Gastrocnemius medialis (tissue), 4 donors: ENCODE measurements at regions not wholly inside any gene's neighbourhood (a gene's known extent, or its start where the extent isn't known, plus 50 kb on each side); places are given as distances from the start of the nearest gene placed in this dataset.

Experiments used
- POLR2A ChIP-seq, 2 donors: fragments of 450-650 bp; IDR thresholded peaks; one replicate each; pipeline ENCODE4 v1.6.1; 2017; ENCODE audit warnings: antibody characterized with exemption in 2 of 2, mild to moderate bottlenecking in 2 of 2, moderate library complexity in 2 of 2
- TF ChIP-seq, protein P1 (sequence below), 5 experiments: fragments of 450-650 bp in 3 of 5; fragments of 200-600 bp in 2 of 5; sonication (generic) in 2 of 5; IDR thresholded peaks in 4 of 5; conservative IDR thresholded peaks in 1 of 5; 1 replicate in 4 of 5; 2 replicates in 1 of 5; pipeline ENCODE4 v1.5.1; 2016 to 2019; ENCODE audit warnings: antibody characterized with exemption in 5 of 5, mild to moderate bottlenecking in 3 of 5, moderate library complexity in 3 of 5

DNA sequence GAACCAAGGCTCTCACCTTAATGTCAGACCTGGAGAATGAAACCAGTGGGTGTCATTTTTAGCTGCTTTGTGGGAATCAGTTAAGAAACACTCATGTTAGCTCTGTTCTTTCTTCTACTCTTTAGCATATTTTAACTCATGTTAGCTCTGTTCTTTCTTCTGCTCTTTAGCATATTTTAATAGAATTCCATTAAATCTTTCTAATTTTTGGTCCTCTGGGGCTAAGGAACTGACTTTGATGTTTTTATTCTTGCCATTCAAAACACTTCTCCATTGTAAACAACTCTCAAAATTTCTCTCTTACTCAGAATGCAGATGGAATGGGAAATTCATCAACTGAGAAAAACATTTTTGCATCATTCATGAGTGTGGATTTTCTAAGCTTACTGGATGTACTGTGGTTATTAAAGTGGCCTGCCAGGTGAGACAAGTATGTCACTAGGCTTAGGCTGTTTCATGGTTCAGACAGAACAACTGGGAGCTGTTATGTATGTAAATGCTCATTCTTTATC is 680.6 kb downstream of the ROBO2 start:
- TF ChIP-seq, protein P1, sequence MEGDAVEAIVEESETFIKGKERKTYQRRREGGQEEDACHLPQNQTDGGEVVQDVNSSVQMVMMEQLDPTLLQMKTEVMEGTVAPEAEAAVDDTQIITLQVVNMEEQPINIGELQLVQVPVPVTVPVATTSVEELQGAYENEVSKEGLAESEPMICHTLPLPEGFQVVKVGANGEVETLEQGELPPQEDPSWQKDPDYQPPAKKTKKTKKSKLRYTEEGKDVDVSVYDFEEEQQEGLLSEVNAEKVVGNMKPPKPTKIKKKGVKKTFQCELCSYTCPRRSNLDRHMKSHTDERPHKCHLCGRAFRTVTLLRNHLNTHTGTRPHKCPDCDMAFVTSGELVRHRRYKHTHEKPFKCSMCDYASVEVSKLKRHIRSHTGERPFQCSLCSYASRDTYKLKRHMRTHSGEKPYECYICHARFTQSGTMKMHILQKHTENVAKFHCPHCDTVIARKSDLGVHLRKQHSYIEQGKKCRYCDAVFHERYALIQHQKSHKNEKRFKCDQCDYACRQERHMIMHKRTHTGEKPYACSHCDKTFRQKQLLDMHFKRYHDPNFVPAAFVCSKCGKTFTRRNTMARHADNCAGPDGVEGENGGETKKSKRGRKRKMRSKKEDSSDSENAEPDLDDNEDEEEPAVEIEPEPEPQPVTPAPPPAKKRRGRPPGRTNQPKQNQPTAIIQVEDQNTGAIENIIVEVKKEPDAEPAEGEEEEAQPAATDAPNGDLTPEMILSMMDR (IDR thresholded peaks at IDR 0.05 in 4 of 5, conservative IDR thresholded peaks at IDR 0.05 in 1 of 5), result no peak
- TF ChIP-seq POLR2A (IDR thresholded peaks at IDR 0.05), result no peak
